IgD-negative memory B cell (primary cell): ENCODE measurements at regions not wholly inside any gene's neighbourhood (a gene's known extent, or its start where the extent isn't known, plus 50 kb on each side); places are given as distances from the start of the nearest gene placed in this dataset.

Source experiments
- H3K27ac Mint-ChIP-seq, 3 donors: one replicate each; pipeline ENCODE4 v1.8.0; 2020 to 2022; ENCODE audit warnings: mild to moderate bottlenecking in 3 of 3, mixed read lengths in 3 of 3, moderate library complexity in 1 of 3
- H3K27me3 Mint-ChIP-seq: one replicate; pipeline ENCODE4 v1.8.0; 2021; ENCODE audit warnings: mixed read lengths
- H3K36me3 Mint-ChIP-seq: one replicate; pipeline ENCODE4 v1.8.0; 2020; ENCODE audit warnings: mild to moderate bottlenecking, mixed read lengths
- H3K4me1 Mint-ChIP-seq, 3 donors: one replicate each; pipeline ENCODE4 v1.8.0; 2020 to 2022; ENCODE audit warnings: mixed read lengths in 3 of 3, mild to moderate bottlenecking in 1 of 3
- H3K4me3 Mint-ChIP-seq, 4 donors: one replicate each; pipeline ENCODE4 v1.8.0; 2020 to 2022; ENCODE audit warnings: mild to moderate bottlenecking in 4 of 4, mixed read lengths in 4 of 4, moderate library complexity in 3 of 4
- H3K9me3 Mint-ChIP-seq, 3 donors: one replicate each; pipeline ENCODE4 v1.8.0; 2020 to 2021; ENCODE audit warnings: mixed read lengths in 3 of 3, mild to moderate bottlenecking in 1 of 3

GRCh38 chr11:91927448-91927847, 297.2 kb upstream of the FAT3 start:
- peaks cover 0 to 2% (median 0%) of the 10 kb centered on the region in 3 donors for H3K4me1 Mint-ChIP-seq
- peaks cover 2 to 7% (median 5%) of the 10 kb centered on the region in 3 donors for H3K9me3 Mint-ChIP-seq
- no peaks in the 10 kb centered on the region for H3K27me3 Mint-ChIP-seq

GRCh38 chr11:91926965-91927364, 297.7 kb upstream of the FAT3 start:
- Mint-ChIP-seq H3K9me3 (peaks cover 2 to 7% (median 5%) of the 10 kb centered on the region in 3 donors), H3K27me3 (no peaks in the 10 kb centered on the region), H3K4me3 (no peak overlapping the region), H3K4me1 (peaks cover 0 to 2% (median 0%) of the 10 kb centered on the region in 3 donors), H3K36me3 (no peaks in the 10 kb centered on the region), H3K27ac (no peak overlapping the region)

More at GRCh38 chr11:91927448-91927847, 297.2 kb upstream of the FAT3 start:
- H3K36me3 Mint-ChIP-seq = no peaks in the 10 kb centered on the region
- no peak overlapping the region for H3K27ac Mint-ChIP-seq
- no peak overlapping the region for H3K4me3 Mint-ChIP-seq

- Mint-ChIP-seq H3K4me3 (no peak overlapping the region), H3K9me3 (peaks cover 4 to 13% (median 9%) of the 10 kb centered on the region in 3 donors), H3K36me3 (no peaks in the 10 kb centered on the region), H3K27ac (no peak overlapping the region), H3K27me3 (no peaks in the 10 kb centered on the region), H3K4me1 (no peaks in the 10 kb centered on the region)
Observed at GRCh38 chr11:91922846-91923245, 301.8 kb upstream of the FAT3 start.

GRCh38 chr11:91921974-91922373, 302.6 kb upstream of the FAT3 start:
- no peaks in the 10 kb centered on the region for H3K27me3 Mint-ChIP-seq
- H3K9me3 Mint-ChIP-seq = peaks cover 2 to 13% (median 9%) of the 10 kb centered on the region in 3 donors
- no peak overlapping the region for H3K27ac Mint-ChIP-seq
- no peak overlapping the region for H3K4me3 Mint-ChIP-seq
- no peaks in the 10 kb centered on the region for H3K36me3 Mint-ChIP-seq
- H3K4me1 Mint-ChIP-seq = no peaks in the 10 kb centered on the region

- Mint-ChIP-seq H3K9me3 (peaks cover 3 to 4% (median 3%) of the 10 kb centered on the region in 3 donors), H3K36me3 (peaks cover 1% of the 10 kb centered on the region), H3K4me3 (no peak overlapping the region), H3K27ac (no peak overlapping the region), H3K4me1 (no peaks in the 10 kb centered on the region), H3K27me3 (no peaks in the 10 kb centered on the region)
Observed at GRCh38 chr11:91913407-91913806, 311.2 kb upstream of the FAT3 start.

GRCh38 chr11:91912322-91912721, 312.3 kb upstream of the FAT3 start:
- H3K27ac Mint-ChIP-seq = no peak overlapping the region
- H3K4me3 Mint-ChIP-seq = no peak overlapping the region
- H3K9me3 Mint-ChIP-seq = peaks cover 3 to 4% (median 3%) of the 10 kb centered on the region in 3 donors
- H3K4me1 Mint-ChIP-seq = no peaks in the 10 kb centered on the region
- H3K36me3 Mint-ChIP-seq = peaks cover 1% of the 10 kb centered on the region
- no peaks in the 10 kb centered on the region for H3K27me3 Mint-ChIP-seq

- Mint-ChIP-seq H3K27me3 (no peaks in the 10 kb centered on the region), H3K27ac (no peak overlapping the region), H3K9me3 (peaks cover 2 to 3% (median 3%) of the 10 kb centered on the region in 3 donors), H3K4me1 (no peaks in the 10 kb centered on the region), H3K36me3 (peaks cover 1% of the 10 kb centered on the region), H3K4me3 (no peak overlapping the region)
Observed at GRCh38 chr11:91906871-91907624, 317.6 kb upstream of the FAT3 start.

GRCh38 chr11:91904792-91905785, 319.5 kb upstream of the FAT3 start:
- Mint-ChIP-seq H3K4me3 (no peak overlapping the region), H3K27me3 (no peaks in the 10 kb centered on the region), H3K9me3 (peaks cover 1 to 4% (median 3%) of the 10 kb centered on the region in 3 donors), H3K4me1 (no peaks in the 10 kb centered on the region), H3K36me3 (peaks cover 1% of the 10 kb centered on the region), H3K27ac (no peak overlapping the region)

- Mint-ChIP-seq H3K36me3 (no peaks in the 10 kb centered on the region), H3K27ac (no peak overlapping the region), H3K9me3 (peaks cover 0 to 5% (median 0%) of the 10 kb centered on the region in 3 donors), H3K4me3 (no peak overlapping the region), H3K4me1 (no peaks in the 10 kb centered on the region), H3K27me3 (no peaks in the 10 kb centered on the region)
Observed at GRCh38 chr11:91902312-91902711, 322.3 kb upstream of the FAT3 start.

GRCh38 chr11:91880660-91881059, 344.0 kb upstream of the FAT3 start:
- Mint-ChIP-seq H3K27ac (no peak overlapping the region), H3K4me3 (no peak overlapping the region), H3K4me1 (no peaks in the 10 kb centered on the region), H3K27me3 (no peaks in the 10 kb centered on the region), H3K9me3 (peaks cover 0 to 10% (median 2%) of the 10 kb centered on the region in 3 donors), H3K36me3 (no peaks in the 10 kb centered on the region)

- H3K27ac Mint-ChIP-seq = no peak overlapping the region
- no peaks in the 10 kb centered on the region for H3K4me1 Mint-ChIP-seq
- peaks cover 0 to 5% (median 2%) of the 10 kb centered on the region in 3 donors for H3K9me3 Mint-ChIP-seq
- no peak overlapping the region for H3K4me3 Mint-ChIP-seq
- H3K36me3 Mint-ChIP-seq = peaks cover 1% of the 10 kb centered on the region
- H3K27me3 Mint-ChIP-seq = no peaks in the 10 kb centered on the region
Observed at GRCh38 chr11:91876746-91877145, 347.9 kb upstream of the FAT3 start.

- H3K27me3 Mint-ChIP-seq = no peaks in the 10 kb centered on the region
- H3K4me3 Mint-ChIP-seq = no peak overlapping the region
- H3K9me3 Mint-ChIP-seq = peaks cover 0 to 11% (median 6%) of the 10 kb centered on the region in 3 donors
- peaks cover 1% of the 10 kb centered on the region for H3K36me3 Mint-ChIP-seq
- H3K4me1 Mint-ChIP-seq = no peaks in the 10 kb centered on the region
- H3K27ac Mint-ChIP-seq = no peak overlapping the region
Observed at GRCh38 chr11:91872243-91872642, 352.4 kb upstream of the FAT3 start.

GRCh38 chr11:91871791-91872190, 352.8 kb upstream of the FAT3 start:
- peaks cover 1% of the 10 kb centered on the region for H3K36me3 Mint-ChIP-seq
- H3K4me1 Mint-ChIP-seq = no peaks in the 10 kb centered on the region
- H3K27me3 Mint-ChIP-seq = no peaks in the 10 kb centered on the region
- no peak overlapping the region for H3K4me3 Mint-ChIP-seq
- H3K9me3 Mint-ChIP-seq = peaks cover 0 to 11% (median 6%) of the 10 kb centered on the region in 3 donors
- H3K27ac Mint-ChIP-seq = no peak overlapping the region

GRCh38 chr11:91871048-91871447, 353.6 kb upstream of the FAT3 start:
- peaks cover 3 to 11% (median 9%) of the 10 kb centered on the region in 3 donors for H3K9me3 Mint-ChIP-seq
- no peak overlapping the region for H3K4me3 Mint-ChIP-seq
- H3K36me3 Mint-ChIP-seq = peaks cover 1% of the 10 kb centered on the region
- no peaks in the 10 kb centered on the region for H3K27me3 Mint-ChIP-seq
- H3K4me1 Mint-ChIP-seq = no peaks in the 10 kb centered on the region
- peak overlapping the region in 1 of 3 donors; percentile 4 for H3K27ac Mint-ChIP-seq

- no peak overlapping the region for H3K4me3 Mint-ChIP-seq
- peaks cover 3 to 11% (median 9%) of the 10 kb centered on the region in 3 donors for H3K9me3 Mint-ChIP-seq
- H3K4me1 Mint-ChIP-seq = no peaks in the 10 kb centered on the region
- H3K36me3 Mint-ChIP-seq = no peaks in the 10 kb centered on the region
- H3K27me3 Mint-ChIP-seq = no peaks in the 10 kb centered on the region
- H3K27ac Mint-ChIP-seq = no peak overlapping the region
Observed at GRCh38 chr11:91869686-91870085, 354.9 kb upstream of the FAT3 start.
